HG03175 (cell line): ENCODE measurements at regions not wholly inside any gene's neighbourhood (a gene's known extent, or its start where the extent isn't known, plus 50 kb on each side); places are given as distances from the start of the nearest gene placed in this dataset.

Source experiments
- ATAC-seq: cut with Tn5 transposase; IDR thresholded peaks from one replicate; pipeline ENCODE4 v1.9.1; 2021; ENCODE audit warnings: mild to moderate bottlenecking, moderate library complexity; ENCODE audit not compliant: unreplicated experiment

DNA sequence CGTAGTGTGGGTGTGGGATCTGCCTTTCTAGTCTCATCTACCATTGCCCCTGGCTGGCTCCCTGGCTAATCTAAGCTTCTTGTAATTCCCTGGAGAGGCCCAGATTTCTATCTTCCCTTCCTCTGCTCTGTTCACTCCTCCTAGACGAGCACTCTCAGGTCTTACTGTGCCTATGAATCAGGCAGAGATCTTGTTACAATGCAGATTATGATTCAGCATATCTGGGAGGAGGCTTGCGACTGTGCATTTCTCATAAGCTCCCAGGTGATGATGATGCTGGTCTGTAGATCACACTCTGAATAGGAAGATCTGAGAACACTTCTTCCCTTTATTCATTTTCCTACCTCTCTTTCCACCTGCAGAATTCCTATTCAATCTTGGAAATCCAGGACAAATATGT is 200.1 kb downstream of the CBLN1 start:
- ATAC-seq = no peak

DNA sequence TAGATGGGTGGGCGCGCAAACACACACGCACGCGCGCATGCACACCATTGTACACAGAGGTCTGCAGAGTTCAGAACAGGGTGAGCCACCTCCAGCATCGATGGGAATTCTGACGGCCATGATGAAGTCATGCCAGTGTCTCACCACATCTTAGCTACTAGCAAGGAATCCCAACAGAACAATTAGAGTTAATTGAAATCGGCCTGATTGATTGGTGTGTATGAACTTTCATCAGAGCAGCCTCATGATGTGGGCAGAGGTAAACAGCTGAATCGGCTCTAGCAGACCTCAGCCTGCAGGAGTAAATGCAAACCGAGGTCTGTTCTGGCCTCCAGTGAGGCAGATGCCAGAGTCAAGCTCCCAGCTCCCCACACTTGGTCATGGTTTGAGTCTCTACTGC is 200.6 kb downstream of the CBLN1 start:
- no peak for ATAC-seq

DNA sequence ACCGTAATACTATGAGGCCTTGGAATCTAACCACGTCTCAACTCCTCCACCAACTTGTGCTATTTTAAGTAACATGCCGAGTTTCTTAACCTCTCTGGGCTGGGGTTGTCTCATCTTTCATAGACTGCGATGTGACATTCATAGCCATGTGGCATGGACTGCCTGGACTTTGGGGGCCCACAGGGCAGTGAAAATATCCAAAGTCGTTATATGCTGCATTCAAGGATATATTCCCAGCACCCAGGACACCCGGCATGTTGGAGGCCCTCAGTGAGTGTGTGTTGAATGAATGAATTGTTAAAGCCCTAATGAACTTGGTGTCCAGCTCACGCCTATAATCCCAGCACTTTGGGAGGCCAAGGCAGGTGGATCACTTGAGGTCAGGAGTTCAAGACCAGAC is 203.1 kb downstream of the CBLN1 start:
- ATAC-seq = no peak

DNA sequence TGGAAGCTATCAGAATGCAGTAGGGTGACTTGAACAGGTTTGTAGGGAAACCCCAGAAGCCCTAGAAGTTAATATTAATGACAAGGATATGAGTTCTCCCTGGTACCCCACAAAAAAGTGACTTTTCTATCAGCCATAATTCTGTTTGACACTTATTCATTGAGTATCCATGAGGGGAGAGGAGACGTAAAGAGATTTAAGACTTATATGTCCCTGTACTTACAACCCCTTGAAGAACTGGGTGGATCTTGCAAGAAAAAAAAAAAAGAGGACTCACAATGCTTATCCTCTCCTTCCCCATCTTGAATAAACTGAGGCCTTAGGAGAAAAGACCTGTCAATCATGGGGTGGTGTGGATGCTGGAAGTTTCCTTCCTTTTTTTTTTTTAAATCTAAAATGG is 203.5 kb downstream of the CBLN1 start:
- no peak for ATAC-seq

DNA sequence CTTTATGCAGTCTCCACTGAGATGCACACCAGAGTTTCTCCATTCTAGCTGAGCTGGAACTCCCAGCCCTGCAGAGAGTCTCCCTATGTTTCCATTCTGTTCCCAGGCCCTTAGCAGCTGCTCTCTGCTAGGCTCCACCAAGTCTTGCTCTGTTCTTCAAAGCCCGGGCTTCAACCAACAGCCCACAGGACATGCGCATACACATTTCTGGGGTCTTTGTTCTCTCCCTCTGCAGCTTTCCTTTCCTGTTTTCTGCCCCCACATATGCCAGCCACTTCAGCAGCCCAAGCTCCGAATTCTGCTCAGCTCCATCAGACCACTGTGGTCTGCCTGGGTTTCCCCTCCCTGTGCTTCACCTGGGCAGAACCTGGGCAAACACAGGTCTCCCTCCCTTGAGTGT is 205.9 kb downstream of the CBLN1 start:
- ATAC-seq = no peak

DNA sequence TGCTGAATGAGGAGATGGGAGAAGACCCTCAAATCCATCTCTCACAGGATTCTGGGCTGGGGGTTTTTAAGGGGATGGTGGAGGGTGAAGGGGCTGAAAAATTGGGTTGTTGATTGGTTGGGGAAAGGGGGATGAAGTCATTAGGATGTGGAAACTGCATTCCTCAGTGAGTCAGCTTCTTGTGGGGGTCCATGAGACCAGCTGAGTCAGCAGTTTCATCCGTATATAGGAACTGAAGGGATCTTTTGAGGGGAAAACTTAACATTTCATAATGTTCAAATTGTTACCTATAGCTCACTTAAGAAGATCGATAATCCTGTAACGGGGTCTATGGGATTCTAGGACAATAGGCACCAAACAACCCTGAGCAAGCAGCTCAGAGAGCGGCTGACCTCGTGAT is 213.4 kb downstream of the CBLN1 start:
- ATAC-seq = no peak

DNA sequence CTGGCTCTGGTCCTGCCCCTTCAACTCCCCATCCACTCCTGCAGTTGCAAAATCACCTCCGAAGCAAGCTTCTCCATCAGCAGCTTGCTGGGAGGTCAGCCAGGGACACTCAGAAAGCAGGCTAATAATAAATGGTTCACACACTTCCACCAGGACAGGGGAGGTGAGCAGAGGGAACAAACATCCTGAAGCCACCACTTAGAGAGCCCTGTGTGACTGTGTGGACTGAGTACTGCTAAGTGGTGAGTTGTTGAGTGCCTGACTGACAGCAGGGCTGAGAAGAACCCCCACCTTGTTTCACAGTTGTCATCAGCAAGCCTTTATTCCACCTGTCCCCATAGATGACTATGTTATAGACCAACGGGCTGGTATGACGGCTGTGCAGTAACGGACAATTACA is 213.9 kb downstream of the CBLN1 start:
- ATAC-seq = no peak

DNA sequence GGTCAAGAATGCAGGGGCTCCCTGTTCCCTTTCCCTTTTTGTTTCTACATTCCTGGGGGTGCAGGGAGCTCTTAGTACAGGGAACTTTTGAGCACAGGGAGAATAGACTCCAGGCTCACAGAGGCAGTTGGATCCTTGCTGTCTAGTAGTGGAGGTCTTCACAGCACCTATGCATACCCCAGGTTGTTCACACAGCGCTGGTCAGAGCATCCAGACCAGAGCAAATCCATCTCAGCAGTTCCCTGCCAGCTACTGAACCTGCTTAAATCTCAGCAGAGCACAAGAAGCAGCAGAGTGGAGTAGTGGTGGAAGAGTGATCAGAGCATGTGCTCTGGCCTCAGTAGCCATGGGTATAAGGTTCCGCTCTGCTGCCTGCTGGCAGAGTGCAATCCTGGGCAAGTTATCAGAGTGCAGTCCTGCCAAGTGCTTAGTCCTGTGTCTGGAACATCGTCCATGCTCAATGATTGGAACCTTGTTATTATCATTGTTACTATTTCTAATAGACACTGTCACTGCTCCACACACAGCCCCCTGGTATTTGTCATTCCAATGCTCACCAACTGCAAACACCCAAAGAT is 220.4 kb downstream of the CBLN1 start:
- ATAC-seq = no peak

DNA sequence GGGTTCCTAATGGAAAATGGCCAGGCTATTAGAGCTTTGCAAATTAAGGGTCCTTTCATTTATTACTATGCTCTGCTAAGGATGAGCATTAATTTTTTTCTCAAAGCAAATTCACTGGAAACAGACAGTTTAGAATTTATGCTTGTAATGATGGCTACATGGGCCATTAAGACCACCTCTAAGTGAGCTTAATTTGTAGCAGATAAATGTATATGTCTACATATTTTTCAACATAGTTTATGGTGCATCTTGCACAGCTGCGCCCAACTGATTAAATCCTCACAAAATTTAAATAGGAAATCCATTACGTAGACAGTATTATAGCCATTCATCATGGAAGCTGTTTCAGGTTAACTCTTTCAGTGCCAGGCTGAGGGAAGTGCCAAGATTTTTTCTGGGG is 220.9 kb downstream of the CBLN1 start:
- ATAC-seq = no peak

DNA sequence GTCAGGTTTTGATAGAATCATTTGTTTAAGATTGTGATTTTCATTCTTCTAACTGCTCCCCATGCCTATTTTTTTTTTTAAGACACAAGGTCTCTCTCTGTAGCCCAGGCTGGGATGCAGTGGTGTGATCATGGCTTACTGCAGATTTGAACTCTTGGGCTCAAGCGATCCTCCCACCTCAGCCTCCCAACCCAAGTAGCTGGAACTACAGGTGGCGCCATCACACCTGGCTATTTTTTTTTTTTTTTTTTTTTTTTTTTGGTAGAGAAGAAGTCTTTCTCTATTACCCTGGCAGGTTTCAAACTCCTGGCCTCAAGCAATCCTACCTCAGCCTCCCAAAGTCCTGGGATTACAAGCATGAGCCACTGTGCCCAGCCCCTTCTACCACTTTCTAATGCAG is 223.3 kb downstream of the CBLN1 start:
- ATAC-seq = no peak

DNA sequence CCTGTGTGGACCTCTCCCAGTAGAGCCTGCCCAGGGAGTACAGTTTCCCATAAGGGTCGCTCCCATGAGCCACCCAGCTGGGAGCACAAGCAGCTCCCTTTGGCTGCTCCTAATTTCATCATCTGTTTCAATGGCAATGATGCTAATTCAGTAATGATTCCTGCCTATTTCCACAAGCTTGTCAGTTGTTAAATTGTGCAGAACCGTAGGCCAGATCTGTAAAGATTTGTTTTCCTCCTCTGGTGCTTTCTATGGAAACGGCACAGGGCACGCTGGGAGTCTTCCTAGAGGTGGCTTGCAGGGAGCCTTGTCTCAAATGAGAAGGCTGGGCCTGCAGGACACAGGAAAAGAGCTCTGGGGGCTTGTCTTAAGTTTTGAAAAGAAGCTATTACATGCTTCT is 223.7 kb downstream of the CBLN1 start:
- ATAC-seq = no peak

DNA sequence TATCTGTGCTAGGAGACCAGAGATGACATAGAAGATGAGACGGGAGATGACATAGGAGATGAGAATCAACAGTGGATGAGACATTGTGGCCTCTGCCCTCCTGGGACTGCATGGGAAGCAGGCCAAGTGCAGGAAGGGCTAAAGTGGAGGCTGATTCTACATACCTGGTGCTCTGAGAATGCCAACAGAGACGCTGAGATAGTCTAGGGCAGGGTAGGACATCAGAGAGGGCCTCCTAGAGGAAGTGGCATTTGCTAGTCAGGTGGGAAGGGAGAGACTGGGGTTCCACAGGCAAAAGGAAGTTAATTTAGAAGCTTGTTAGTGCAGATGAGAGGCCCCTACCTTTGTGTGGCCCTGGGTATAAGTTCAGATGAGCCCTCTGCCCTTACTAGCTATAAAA is 224.2 kb downstream of the CBLN1 start:
- ATAC-seq = no peak

DNA sequence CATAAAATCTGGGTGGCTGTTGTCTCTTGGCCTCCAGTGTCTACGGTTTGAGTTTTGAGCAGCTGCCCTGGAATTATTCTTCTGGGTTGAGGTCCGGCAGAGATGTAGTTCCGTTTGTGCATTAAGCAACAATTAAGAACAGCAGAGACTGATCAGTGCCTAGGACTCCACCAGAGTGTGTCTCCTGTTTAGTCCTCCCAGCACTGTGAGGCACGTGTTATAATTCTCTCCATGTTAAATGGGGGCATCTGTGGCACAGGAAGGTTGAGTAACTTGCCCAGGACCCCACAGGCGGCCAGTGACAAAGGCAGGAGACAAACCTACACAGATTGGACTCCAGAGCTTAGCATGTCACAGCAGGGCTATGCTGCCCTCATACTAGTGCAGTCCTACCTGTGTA is 225.1 kb downstream of the CBLN1 start:
- ATAC-seq = no peak

DNA sequence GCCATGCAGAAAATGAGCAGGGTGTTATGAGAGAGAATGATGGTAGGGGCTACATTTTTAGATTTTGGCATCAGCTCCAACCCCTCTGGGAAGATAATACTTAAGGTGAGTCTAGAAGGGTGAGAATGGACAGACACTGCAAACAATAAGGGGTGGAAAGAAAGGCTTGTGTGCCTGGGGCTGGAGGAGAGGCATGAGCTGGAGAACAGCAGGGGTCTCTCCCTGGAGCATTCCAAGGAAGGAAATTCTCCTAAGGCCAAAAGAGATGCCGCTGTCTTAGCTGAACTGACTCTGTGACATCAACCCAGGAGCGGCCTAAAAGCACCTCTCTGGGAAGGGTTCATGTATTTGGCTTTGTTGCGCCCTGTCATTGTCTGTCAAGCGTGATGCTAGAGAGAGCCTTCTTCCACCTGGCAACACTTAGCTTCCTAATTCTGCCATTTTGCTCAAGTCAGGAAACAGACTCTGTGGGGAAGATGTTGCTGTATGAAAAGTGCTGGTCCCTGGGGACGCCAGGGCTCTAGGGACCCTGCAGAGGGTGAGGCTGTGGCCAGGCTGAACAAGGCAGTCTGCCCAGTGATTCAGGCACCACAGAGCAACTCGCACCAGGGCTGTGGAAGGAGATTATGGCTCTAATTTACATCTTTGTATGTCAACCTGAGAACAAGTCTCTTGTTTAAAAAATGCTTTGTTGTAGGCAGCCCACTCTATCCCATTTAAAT is 225.7 kb downstream of the CBLN1 start:
- no peak for ATAC-seq

DNA sequence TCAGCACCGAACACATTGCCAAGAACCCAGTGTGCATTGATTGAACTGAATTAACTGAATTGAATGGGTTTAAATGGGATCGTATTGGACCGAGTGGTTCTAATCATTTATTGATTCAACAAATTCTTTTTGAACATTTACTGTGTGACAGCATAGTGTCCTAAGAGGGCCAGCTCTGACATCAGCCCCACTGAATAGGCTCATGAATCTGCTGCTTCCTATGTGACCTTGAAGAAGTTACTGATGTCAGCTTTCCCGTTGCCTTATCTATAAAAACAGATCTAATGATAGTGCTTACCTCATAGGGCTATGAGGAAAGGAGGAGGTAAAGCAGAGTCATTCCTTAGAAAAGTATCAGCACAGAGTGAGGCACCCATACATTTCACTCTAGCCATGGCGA is 226.3 kb downstream of the CBLN1 start:
- no peak for ATAC-seq

DNA sequence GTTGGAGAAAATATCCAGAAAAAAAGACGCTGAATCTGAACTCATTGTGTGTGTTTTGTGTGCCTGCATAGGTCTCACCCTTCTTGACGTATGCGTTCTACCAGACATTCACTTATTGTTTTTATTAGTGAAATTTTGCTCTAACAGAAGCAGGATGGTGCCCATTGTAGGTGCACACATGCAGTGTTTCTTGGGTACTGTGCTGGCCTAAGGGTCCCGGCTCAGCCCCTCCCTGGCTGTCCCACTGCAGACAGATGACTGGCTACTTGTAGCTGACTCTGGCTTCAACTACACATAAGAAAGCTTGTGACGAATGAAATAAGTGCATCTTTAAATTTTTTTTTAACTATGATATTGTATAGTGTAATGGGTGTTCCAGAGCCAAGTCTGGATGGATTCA is 227.0 kb downstream of the CBLN1 start:
- no peak for ATAC-seq

DNA sequence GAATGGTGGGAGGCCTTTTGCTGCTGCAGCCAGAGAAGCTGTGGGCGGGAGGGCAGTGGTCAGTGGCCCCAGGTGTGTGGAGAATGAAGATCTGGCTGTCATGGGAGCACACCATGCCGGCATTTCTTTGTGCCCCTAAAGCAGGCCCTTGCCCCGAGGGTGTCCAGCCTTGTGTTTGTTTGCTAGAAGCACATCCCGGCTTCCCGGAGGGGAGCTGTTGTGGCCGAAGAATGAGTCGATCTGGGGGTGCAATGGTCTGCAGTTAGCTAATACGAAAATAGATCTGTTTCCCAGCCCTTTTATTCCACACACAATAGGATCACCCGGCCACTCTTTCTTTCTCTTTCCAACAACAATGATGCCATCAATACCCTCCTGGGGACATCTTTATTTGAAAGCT is 228.8 kb downstream of the CBLN1 start:
- ATAC-seq = no peak

DNA sequence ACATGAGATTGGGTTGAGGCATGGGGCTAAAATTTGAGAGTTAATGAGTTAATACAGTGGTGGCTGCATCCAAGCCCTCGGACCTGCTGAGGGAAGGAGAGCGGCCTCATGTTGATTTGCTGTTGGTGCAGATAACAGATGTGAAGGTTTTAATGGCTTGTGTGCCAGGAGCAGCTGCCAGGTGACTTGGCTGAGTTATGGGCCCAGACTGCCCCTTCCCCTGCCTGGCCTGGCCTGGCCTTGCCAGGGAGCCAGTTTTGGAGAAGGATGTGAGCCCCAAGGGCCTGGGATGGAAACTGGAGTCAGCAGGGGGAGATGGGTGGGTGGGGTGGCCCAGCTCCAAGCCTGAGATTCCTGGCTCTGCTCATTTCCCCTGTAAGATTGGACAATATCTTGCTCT is 230.1 kb downstream of the CBLN1 start:
- no peak for ATAC-seq

DNA sequence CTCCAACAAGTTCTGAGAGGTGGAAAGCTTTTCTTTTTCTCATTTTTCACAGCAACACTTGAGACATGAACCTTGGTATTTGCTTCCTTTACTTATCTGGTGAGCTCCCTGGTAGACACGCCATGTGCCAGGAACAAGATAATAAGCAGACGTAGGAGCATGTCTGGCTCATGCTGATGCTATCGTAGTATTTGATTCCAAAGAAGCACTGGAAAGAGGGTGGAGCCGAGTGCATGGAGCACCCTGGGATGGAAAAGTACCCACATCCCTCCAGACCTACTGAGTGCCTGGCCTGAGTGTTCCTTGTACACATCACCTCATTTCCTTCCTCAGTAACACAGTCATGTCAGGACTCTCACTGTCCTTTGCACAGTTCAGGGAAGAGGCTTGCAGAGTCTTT is 231.0 kb downstream of the CBLN1 start:
- ATAC-seq = no peak

DNA sequence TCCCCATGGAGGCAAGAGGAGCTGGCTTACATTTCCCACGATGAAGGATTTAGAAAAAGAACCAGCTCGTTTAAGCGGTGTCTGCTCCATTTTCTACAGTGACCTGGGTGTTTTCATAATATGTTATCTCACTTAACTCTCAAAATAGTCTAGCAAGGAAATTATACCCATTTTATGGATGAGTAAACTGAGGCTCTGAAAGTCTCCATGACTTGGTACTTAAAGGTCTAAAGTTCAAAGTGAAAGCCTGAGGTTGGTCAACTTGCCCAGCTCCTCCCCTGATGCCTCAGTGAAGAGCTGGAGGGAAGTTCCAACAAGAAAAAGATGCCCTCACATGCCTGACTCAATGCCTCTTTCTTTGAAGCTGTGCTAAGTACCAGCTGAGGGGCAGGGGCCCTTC is 232.0 kb downstream of the CBLN1 start:
- no peak for ATAC-seq

DNA sequence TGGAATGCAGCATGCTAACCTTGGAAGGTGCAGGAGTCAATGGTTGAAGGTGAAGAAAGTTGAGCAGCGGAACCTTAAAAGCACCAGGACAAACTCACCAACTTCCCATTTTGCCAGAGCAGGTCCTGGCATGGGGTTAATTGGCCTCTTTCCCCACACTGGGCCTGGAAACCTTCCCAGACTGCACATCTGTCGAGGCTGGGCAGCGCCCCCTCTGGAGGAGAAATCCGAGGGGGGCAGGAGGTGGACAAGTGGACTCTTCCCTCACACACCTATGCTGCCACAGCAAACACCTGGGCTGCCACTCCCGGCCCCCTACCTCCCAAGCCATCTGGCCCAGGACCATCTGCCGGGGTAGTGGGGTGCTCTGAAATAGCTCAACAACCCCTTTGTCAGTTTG is 232.4 kb downstream of the CBLN1 start:
- no peak for ATAC-seq

DNA sequence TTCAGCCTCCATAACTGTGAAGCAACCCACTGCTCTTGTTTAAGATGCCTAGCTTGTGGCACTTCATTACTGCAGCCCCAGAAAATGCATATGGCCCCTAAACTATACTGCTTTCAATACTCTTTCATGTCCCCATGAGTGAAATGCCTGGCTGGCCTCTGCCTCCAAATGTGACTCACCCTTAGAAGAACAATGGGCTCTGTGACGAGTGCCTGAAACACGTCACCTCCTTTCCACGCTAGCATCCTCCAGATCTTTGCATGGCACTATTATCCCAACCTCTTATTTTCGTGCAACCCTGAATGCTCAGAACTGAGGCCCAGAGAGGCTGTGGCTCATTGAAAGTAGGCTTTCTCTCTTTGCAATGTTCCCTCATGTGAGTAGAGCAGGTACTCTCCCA is 233.1 kb downstream of the CBLN1 start:
- ATAC-seq = no peak

DNA sequence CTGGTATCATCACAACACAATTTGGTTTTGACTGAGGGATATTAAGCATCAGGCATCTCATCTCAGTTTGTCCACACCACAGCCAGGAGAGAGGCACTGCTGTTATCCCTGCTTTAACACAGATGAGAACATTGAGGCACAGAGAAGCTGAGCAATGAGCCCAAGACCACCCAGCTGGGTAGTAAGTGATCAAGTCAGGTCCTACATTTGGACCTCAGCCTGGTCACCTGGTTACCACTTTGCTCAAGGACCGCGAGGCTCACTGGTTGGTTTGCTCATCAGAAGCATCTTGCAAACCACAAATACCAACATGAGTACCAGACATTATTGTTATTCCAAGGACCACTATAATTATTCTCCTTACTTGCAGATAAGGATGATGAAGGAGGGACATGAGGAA is 245.5 kb downstream of the CBLN1 start:
- no peak for ATAC-seq
